HepG2 (cell line): ENCODE measurements at regions not wholly inside any gene's neighbourhood (a gene's known extent, or its start where the extent isn't known, plus 50 kb on each side); places are given as distances from the start of the nearest gene placed in this dataset.
A peak's percentile ranks its signal among the peaks of the same experiment; 100 is the strongest.

ENCODE experiments used
- ATAC-seq: fragments of 200-7000 bp; cut with Tn5 transposase; 3 replicates; pipeline ENCODE4 v1.9.1; 2020; ENCODE audit warnings: mild to moderate bottlenecking, moderate library complexity
- BruUV-seq: library from RNA; stranded (reverse); fragments of 400-500 nt; replicated peaks from 2 replicates; lab custom pipeline; 2021; lab: Mats Ljungman, UMichigan
- CTCF ChIA-PET: fragments of 300-600 bp; formaldehyde crosslinking; extraction: SDS; loops from one replicate; lab custom pipeline; 2021; ENCODE audit warnings: low total read pairs, inconsistent platforms, low intra/inter-chr PET ratio; lab: Yijun Ruan, JAX
- POLR2A ChIA-PET: fragments of 350-600 bp; sonication (Branson Sonifier 250); formaldehyde crosslinking; loops from one replicate; lab custom pipeline; 2020; ENCODE audit warnings: antibody characterized with exemption, inconsistent platforms; lab: Yijun Ruan, JAX
- DNase-seq: peaks from one replicate; pipeline ENCODE4 v3.0.0-alpha.2; 2015; ENCODE audit warnings: low spot score
- FAIRE-seq: peaks from 3 replicates; lab custom pipeline; 2011; peaks lifted over from hg19 to GRCh38; lab: Jason Lieb, UNC
- H2AFZ ChIP-seq: one replicate; pipeline ENCODE4 v1.6.1; 2011; ENCODE audit warnings: low read length, inconsistent platforms
- H3K27ac ChIP-seq: fragments of 300-600 bp; 3 replicates; pipeline ENCODE4 v1.8.0; 2011; ENCODE audit warnings: mixed run types, mild to moderate bottlenecking, mixed read lengths, low read length, inconsistent platforms; ENCODE audit not compliant: insufficient read depth; ENCODE audit errors: extremely low read length
- H3K27me3 ChIP-seq, 2 experiments: fragments of 200-600 bp in 1 of 2; 2 replicates in 1 of 2; 3 replicates in 1 of 2; pipeline versions ENCODE4 v1.6.0 to v1.8.0; 2011; ENCODE audit warnings: low read length in 2 of 2, mild to moderate bottlenecking in 2 of 2, moderate library complexity in 2 of 2, inconsistent platforms in 1 of 2; ENCODE audit not compliant: insufficient read depth in 2 of 2, control insufficient read depth in 1 of 2
- H3K36me3 ChIP-seq, 2 experiments: fragments of 200-600 bp in 1 of 2; replicated peaks in 1 of 2; 2 replicates in 1 of 2; 3 replicates in 1 of 2; pipeline versions ENCODE4 v1.5.1 to v1.8.0; 2011; ENCODE audit warnings: low read length in 2 of 2, inconsistent platforms in 1 of 2; ENCODE audit not compliant: insufficient read depth in 2 of 2, control insufficient read depth in 1 of 2
- H3K4me1 ChIP-seq: 2 replicates; pipeline ENCODE4 v1.5.1; 2012; ENCODE audit warnings: low read length, inconsistent platforms; ENCODE audit not compliant: insufficient read depth
- H3K4me2 ChIP-seq: 2 replicates; pipeline ENCODE4 v1.6.0; 2011; ENCODE audit warnings: low read depth, low read length, inconsistent platforms
- H3K4me3 ChIP-seq, 3 experiments: fragments of 200-600 bp in 1 of 3; sonication (generic), shearing (Covaris generic) in 1 of 3; replicated peaks in 1 of 3; 2 replicates each; pipeline ENCODE4 v1.5.1; 2011 to 2016; ENCODE audit warnings: low read length in 3 of 3, inconsistent platforms in 2 of 3, low read depth in 2 of 3, mild to moderate bottlenecking in 2 of 3, control low read depth in 1 of 3, mixed read lengths in 1 of 3; ENCODE audit not compliant: insufficient read depth in 1 of 3
- H3K79me2 ChIP-seq: one replicate; pipeline ENCODE4 v1.6.1; 2011; ENCODE audit warnings: low read length, inconsistent platforms; ENCODE audit not compliant: insufficient read depth
- H3K9ac ChIP-seq: 2 replicates; pipeline ENCODE4 v1.6.0; 2011; ENCODE audit warnings: mild to moderate bottlenecking, low read depth, low read length, inconsistent platforms; ENCODE audit not compliant: insufficient read depth
- H3K9me3 ChIP-seq: 2 replicates; pipeline ENCODE4 v1.5.1; 2012; ENCODE audit warnings: mild to moderate bottlenecking, low read length
- H4K20me1 ChIP-seq: 2 replicates; pipeline ENCODE4 v1.6.0; 2011; ENCODE audit warnings: inconsistent platforms, mild to moderate bottlenecking, low read length, moderate library complexity; ENCODE audit not compliant: insufficient read depth
- CCDC6 ChIP-seq: sonication (generic); formaldehyde crosslinking; IDR thresholded peaks from 2 replicates; pipeline ENCODE4 v1.8.1; 2022; ENCODE audit warnings: mild to moderate bottlenecking, missing genetic modification reagents, moderate library complexity
- CREM ChIP-seq, 2 experiments: sonication (generic) in 1 of 2; formaldehyde crosslinking in 1 of 2; IDR thresholded peaks; 2 replicates each; pipeline versions ENCODE4 v1.4.0 to v1.6.1; 2016 to 2020; ENCODE audit warnings: antibody characterized with exemption in 1 of 2, mild to moderate bottlenecking in 1 of 2, missing genetic modification reagents in 1 of 2
- DPF2 ChIP-seq: sonication (generic); formaldehyde crosslinking; IDR thresholded peaks from 2 replicates; pipeline ENCODE4 v1.4.0; 2020; ENCODE audit warnings: mild to moderate bottlenecking, low read depth, missing genetic modification reagents, borderline replicate concordance
- GTF2F1 ChIP-seq: fragments of 150-350 bp; IDR thresholded peaks from 2 replicates; pipeline ENCODE4 v1.6.1; 2014; ENCODE audit warnings: low read length
- IRF2 ChIP-seq: IDR thresholded peaks from 2 replicates; pipeline ENCODE4 v1.6.1; 2018; ENCODE audit warnings: missing genetic modification reagents, missing compliant biosample characterization
- MAFF ChIP-seq: IDR thresholded peaks from 2 replicates; pipeline ENCODE4 v1.6.1; 2011; ENCODE audit warnings: low read depth, low read length, improper control_type of control experiment
- MAFG ChIP-seq: sonication (generic); formaldehyde crosslinking; IDR thresholded peaks from 2 replicates; pipeline ENCODE4 v1.5.1; 2020; ENCODE audit warnings: mild to moderate bottlenecking, missing genetic modification reagents
- MAFK ChIP-seq, 2 experiments: IDR thresholded peaks in 1 of 2; conservative IDR thresholded peaks in 1 of 2; 2 replicates each; pipeline ENCODE4 v1.6.1; 2011; ENCODE audit warnings: improper control_type of control experiment in 2 of 2, low read length in 2 of 2
- POLR2A ChIP-seq, 2 experiments: IDR thresholded peaks; 2 replicates each; pipeline ENCODE4 v1.6.1; 2011; ENCODE audit warnings: low read depth in 2 of 2, low read length in 2 of 2, mild to moderate bottlenecking in 1 of 2, moderate library complexity in 1 of 2; ENCODE audit not compliant: insufficient read depth in 1 of 2
- ZNF367 ChIP-seq: sonication (generic); formaldehyde crosslinking; IDR thresholded peaks from 2 replicates; pipeline ENCODE4 v1.4.0; 2020; ENCODE audit warnings: missing genetic modification reagents, borderline replicate concordance
- WGBS: methylation state at CpG from one replicate; pipeline ENCODE4 v1.1.6; 2017; ENCODE audit warnings: low lambda C conversion rate; 5-methylcytosine and 5-hydroxymethylcytosine counted together
- in situ Hi-C: cut with HindIII; loops from 2 replicates; pipeline ENCODE4 v1.10.0; 2017; ENCODE audit warnings: low pct_unique_long_range_greater_than_20kb; ENCODE audit not compliant: extremely low pct_ligation_motif_present
- intact Hi-C: fragments of 100-400 bp; cut with micrococcal nuclease; formaldehyde crosslinking; loops from one replicate; pipeline ENCODE4 v1.10.0; 2022; ENCODE audit not compliant: unreplicated experiment
- TF ChIP-seq, protein P1 (sequence below): sonication (generic); formaldehyde crosslinking; IDR thresholded peaks from 2 replicates; pipeline ENCODE4 v1.5.0; 2020; ENCODE audit warnings: missing genetic modification reagents
- TF ChIP-seq, protein P2 (sequence below): IDR thresholded peaks from 2 replicates; pipeline ENCODE4 v1.6.1; 2016; ENCODE audit warnings: mild to moderate bottlenecking, missing biosample characterization, missing genetic modification reagents
- TF ChIP-seq, protein P3 (sequence below): sonication (generic); formaldehyde crosslinking; IDR thresholded peaks from 2 replicates; pipeline ENCODE4 v1.5.1; 2020; ENCODE audit warnings: mild to moderate bottlenecking, missing genetic modification reagents, moderate library complexity

DNA sequence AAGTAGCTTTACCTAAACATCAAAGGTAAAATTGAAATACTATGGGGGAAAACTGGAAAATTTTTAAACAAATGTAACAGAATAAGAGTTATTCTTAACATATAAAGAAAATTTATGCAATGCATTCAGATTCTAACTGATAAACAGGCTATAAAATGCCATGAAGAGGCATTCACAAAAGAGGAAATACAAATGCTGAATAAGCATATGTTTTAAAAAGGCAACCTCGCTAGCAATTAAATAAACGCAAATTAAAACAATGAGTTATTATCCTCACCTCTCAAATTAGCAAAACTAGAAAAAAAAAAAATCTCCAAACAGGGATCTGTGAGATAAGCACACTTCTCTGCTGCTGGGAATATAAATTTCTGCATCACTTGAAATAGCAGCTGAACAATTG is 63.2 kb upstream of the BRINP1 start:
- Histone ChIP-seq H3K79me2 (no peaks in the 10 kb centered on the region), H3K36me3 (no peaks in the 10 kb centered on the region), H3K27ac (no peak overlapping the region), H3K4me2 (no peak overlapping the region), H4K20me1 (no peaks in the 10 kb centered on the region), H3K4me1 (no peaks in the 10 kb centered on the region), H3K4me3 (no peak overlapping the region), H3K9me3 (no peaks in the 10 kb centered on the region), H2AFZ (no peak overlapping the region), H3K27me3 (no peaks in the 10 kb centered on the region), H3K9ac (no peak overlapping the region)
- intact Hi-C loops = no loop called here
- ChIA-PET CTCF (no interaction called here), POLR2A (no interaction called here)
- ATAC-seq (no peak), FAIRE-seq (no peak), DNase-seq (no peak)
- BruUV-seq = no TSS peak
- in situ Hi-C loops = no loop called here
- no peak for TF ChIP-seq GTF2F1
- TF ChIP-seq MAFF = peak; percentile 47; the same call in 1 of the 2 replicates
- TF ChIP-seq ZNF367 (CRISPR knock-in tag) = no peak
- TF ChIP-seq IRF2 = no peak
- no peak for TF ChIP-seq POLR2A (IDR thresholded peaks at IDR 0.05; ENCODE audit: insufficient read depth in 1 of 2, low read depth in 2 of 2, low read length in 2 of 2)
- TF ChIP-seq MAFK (conservative IDR thresholded peaks at IDR 0.05 in 1 of 2, IDR thresholded peaks at IDR 0.05 in 1 of 2; ENCODE audit: low read length in 2 of 2) = peak in 1 of 2 experiments; percentile 65; a peak in 2 of 4 replicates
- TF ChIP-seq, protein P1, sequence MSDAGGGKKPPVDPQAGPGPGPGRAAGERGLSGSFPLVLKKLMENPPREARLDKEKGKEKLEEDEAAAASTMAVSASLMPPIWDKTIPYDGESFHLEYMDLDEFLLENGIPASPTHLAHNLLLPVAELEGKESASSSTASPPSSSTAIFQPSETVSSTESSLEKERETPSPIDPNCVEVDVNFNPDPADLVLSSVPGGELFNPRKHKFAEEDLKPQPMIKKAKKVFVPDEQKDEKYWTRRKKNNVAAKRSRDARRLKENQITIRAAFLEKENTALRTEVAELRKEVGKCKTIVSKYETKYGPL (CRISPR knock-in tag) = no peak
- no peak for TF ChIP-seq CCDC6 (CRISPR knock-in tag)
- no peak for TF ChIP-seq DPF2 (CRISPR knock-in tag)
- no peak for TF ChIP-seq MAFG (CRISPR knock-in tag)
- TF ChIP-seq, protein P2, sequence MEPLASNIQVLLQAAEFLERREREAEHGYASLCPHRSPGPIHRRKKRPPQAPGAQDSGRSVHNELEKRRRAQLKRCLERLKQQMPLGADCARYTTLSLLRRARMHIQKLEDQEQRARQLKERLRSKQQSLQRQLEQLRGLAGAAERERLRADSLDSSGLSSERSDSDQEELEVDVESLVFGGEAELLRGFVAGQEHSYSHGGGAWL (CRISPR knock-in tag) = no peak
- no peak for TF ChIP-seq CREM (IDR thresholded peaks at IDR 0.05)
- no peak for TF ChIP-seq CREM (CRISPR knock-in tag; IDR thresholded peaks at IDR 0.05)
- TF ChIP-seq, protein P3, sequence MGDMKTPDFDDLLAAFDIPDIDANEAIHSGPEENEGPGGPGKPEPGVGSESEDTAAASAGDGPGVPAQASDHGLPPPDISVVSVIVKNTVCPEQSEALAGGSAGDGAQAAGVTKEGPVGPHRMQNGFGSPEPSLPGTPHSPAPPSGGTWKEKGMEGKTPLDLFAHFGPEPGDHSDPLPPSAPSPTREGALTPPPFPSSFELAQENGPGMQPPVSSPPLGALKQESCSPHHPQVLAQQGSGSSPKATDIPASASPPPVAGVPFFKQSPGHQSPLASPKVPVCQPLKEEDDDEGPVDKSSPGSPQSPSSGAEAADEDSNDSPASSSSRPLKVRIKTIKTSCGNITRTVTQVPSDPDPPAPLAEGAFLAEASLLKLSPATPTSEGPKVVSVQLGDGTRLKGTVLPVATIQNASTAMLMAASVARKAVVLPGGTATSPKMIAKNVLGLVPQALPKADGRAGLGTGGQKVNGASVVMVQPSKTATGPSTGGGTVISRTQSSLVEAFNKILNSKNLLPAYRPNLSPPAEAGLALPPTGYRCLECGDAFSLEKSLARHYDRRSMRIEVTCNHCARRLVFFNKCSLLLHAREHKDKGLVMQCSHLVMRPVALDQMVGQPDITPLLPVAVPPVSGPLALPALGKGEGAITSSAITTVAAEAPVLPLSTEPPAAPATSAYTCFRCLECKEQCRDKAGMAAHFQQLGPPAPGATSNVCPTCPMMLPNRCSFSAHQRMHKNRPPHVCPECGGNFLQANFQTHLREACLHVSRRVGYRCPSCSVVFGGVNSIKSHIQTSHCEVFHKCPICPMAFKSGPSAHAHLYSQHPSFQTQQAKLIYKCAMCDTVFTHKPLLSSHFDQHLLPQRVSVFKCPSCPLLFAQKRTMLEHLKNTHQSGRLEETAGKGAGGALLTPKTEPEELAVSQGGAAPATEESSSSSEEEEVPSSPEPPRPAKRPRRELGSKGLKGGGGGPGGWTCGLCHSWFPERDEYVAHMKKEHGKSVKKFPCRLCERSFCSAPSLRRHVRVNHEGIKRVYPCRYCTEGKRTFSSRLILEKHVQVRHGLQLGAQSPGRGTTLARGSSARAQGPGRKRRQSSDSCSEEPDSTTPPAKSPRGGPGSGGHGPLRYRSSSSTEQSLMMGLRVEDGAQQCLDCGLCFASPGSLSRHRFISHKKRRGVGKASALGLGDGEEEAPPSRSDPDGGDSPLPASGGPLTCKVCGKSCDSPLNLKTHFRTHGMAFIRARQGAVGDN (CRISPR knock-in tag) = no peak
- WGBS = 0% methylated on average over 2 of the region's 2 CpGs
